ENCODE measurements at regions not wholly inside any gene's neighbourhood (a gene's known extent, or its start where the extent isn't known, plus 50 kb on each side); places are given as distances from the start of the nearest gene placed in this dataset.

DNA sequence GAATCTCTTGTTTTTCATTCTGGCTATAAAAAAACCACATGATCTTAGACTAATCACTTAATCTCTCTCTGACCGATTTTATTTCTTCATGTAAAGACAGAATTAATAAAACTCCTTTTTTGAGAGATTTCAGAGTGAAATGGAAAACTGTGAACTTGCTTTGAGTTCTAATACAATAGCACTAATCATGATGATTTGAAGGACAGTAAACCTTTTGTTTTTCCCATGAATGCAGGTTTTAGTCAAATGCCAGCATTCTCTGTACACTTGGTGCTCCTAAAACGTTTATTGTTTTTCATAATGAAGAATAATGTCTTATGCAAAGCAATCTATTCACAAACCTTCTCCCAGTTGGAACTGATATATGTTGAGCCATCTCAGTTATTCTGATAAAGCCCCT is 86.8 kb downstream of the SLC24A2 start:
- Histone ChIP-seq H3K36me3 (no peaks in the 10 kb centered on the region), H3K27ac (no peak overlapping the region), H3K27me3 (no peaks in the 10 kb centered on the region), H3K4me1 (no peaks in the 10 kb centered on the region), H3K9me3 (no peaks in the 10 kb centered on the region), H3K4me3 (no peak overlapping the region)
- in situ Hi-C loops (cut with MboI; ENCODE audit: low pct_ligation_motif_present in 1 of 4, low pct_unique_long_range_greater_than_20kb in 1 of 4, low sequenced_read_pairs in 3 of 4), result no loop called here
- TF ChIP-seq, protein P1, sequence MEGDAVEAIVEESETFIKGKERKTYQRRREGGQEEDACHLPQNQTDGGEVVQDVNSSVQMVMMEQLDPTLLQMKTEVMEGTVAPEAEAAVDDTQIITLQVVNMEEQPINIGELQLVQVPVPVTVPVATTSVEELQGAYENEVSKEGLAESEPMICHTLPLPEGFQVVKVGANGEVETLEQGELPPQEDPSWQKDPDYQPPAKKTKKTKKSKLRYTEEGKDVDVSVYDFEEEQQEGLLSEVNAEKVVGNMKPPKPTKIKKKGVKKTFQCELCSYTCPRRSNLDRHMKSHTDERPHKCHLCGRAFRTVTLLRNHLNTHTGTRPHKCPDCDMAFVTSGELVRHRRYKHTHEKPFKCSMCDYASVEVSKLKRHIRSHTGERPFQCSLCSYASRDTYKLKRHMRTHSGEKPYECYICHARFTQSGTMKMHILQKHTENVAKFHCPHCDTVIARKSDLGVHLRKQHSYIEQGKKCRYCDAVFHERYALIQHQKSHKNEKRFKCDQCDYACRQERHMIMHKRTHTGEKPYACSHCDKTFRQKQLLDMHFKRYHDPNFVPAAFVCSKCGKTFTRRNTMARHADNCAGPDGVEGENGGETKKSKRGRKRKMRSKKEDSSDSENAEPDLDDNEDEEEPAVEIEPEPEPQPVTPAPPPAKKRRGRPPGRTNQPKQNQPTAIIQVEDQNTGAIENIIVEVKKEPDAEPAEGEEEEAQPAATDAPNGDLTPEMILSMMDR (IDR thresholded peaks at IDR 0.05), result no peak
- no peak for TF ChIP-seq POLR2A (IDR thresholded peaks at IDR 0.05)
- TF ChIP-seq POLR2AphosphoS5 (IDR thresholded peaks at IDR 0.05), result no peak
- no peak for TF ChIP-seq EP300 (IDR thresholded peaks at IDR 0.05; ENCODE audit: low read depth)
- 51 to 54% methylated on average over 2 of the region's 2 CpGs for WGBS, 2 donors (ENCODE audit: low coverage in 1 of 2)
- intact Hi-C loops (cut with DNase I; ENCODE audit: low total_unique reads), result no loop called here
- DNase-seq, result no peak

DNA sequence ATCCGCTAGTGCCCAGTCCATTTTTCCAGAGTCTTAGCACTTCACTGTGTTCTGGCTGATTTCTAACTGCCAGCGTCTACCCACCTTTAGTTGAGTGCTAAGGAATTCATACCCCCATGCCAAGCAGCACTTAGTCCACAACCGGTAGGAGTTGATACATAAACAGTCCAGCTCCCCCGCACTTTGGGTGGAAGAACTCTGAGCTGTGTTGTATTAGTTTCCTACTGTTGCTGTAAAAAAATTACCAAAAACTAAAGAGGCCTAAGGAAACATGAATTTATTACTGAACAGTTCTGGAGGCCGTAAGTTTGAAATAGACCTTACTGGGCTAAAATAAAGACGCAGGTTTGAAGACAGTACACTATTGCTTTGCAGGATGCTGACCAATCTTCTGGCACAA is 87.6 kb downstream of the SLC24A2 start:
- Histone ChIP-seq H3K9me3 (no peaks in the 10 kb centered on the region), H3K27ac (no peak overlapping the region), H3K27me3 (no peaks in the 10 kb centered on the region), H3K4me3 (no peak overlapping the region), H3K36me3 (no peaks in the 10 kb centered on the region), H3K4me1 (no peaks in the 10 kb centered on the region)
- intact Hi-C loops (cut with DNase I; ENCODE audit: low total_unique reads), result no loop called here
- TF ChIP-seq POLR2AphosphoS5 (IDR thresholded peaks at IDR 0.05) (no peak), EP300 (IDR thresholded peaks at IDR 0.05; ENCODE audit: low read depth) (no peak), POLR2A (IDR thresholded peaks at IDR 0.05) (no peak)
- TF ChIP-seq, protein P1 (IDR thresholded peaks at IDR 0.05), result no peak
- in situ Hi-C loops (cut with MboI; ENCODE audit: low pct_ligation_motif_present in 1 of 4, low pct_unique_long_range_greater_than_20kb in 1 of 4, low sequenced_read_pairs in 3 of 4), result no loop called here
- 88% methylated on average over 4 to 6 of the region's 6 CpGs for WGBS, 2 donors (ENCODE audit: low coverage in 1 of 2)
- no peak for DNase-seq

DNA sequence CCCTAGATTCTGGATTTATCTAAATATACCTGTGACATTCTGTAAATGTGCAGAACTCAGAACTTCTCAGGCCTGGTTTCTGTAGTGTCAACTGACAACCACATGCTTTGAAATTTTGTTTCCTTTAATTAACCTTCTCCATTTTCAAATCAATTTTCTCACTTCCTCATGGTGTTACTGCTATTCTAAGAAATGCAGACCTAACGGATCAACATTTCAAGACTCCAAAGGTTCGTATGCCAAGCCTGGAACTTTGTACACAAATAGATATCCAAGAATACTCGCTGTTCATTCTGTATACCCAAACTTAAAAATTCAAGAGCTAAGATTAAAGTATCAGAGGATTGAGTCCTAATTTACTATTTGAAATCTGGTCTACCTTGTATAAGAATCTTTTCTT is 88.1 kb downstream of the SLC24A2 start:
- no peaks in the 10 kb centered on the region for H3K27me3 ChIP-seq
- intact Hi-C loops (cut with DNase I; ENCODE audit: low total_unique reads), result no loop called here
- H3K9me3 ChIP-seq, result no peaks in the 10 kb centered on the region
- no peak for TF ChIP-seq POLR2AphosphoS5 (IDR thresholded peaks at IDR 0.05)
- TF ChIP-seq, protein P1 (IDR thresholded peaks at IDR 0.05), result no peak
- no peak for TF ChIP-seq POLR2A (IDR thresholded peaks at IDR 0.05)
- no peak for TF ChIP-seq EP300 (IDR thresholded peaks at IDR 0.05; ENCODE audit: low read depth)
- WGBS, 2 donors (ENCODE audit: low coverage in 1 of 2), result 57 to 59% methylated on average over 3 of the region's 3 CpGs
- no peak for DNase-seq
- H3K4me1 ChIP-seq, result no peaks in the 10 kb centered on the region
- in situ Hi-C loops (cut with MboI; ENCODE audit: low pct_ligation_motif_present in 1 of 4, low pct_unique_long_range_greater_than_20kb in 1 of 4, low sequenced_read_pairs in 3 of 4), result no loop called here
- H3K36me3 ChIP-seq, result no peaks in the 10 kb centered on the region
- H3K27ac ChIP-seq, result no peak overlapping the region
- no peak overlapping the region for H3K4me3 ChIP-seq

DNA sequence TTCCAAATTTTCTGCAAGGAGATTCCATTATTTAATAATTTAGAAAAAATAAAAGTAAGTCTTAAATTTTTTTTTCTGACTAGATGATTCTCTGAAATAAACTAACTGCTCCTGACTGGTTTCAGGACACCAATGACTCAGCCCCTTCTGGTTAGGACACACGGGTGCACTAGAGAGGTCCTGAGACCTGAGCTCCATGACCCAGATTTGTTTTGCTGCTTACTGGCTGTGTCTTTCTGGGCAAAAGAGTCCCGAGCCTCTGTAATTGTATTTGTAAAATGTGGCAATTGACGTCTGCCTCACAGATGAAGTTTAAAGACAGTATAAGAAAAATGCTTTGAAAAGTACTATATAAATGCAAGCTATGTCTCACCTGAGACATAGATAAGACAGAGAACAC is 89.1 kb downstream of the SLC24A2 start:
- Histone ChIP-seq H3K36me3 (no peaks in the 10 kb centered on the region), H3K27me3 (no peaks in the 10 kb centered on the region), H3K4me3 (no peak overlapping the region), H3K9me3 (no peaks in the 10 kb centered on the region), H3K4me1 (no peaks in the 10 kb centered on the region), H3K27ac (no peak overlapping the region)
- intact Hi-C loops (cut with DNase I; ENCODE audit: low total_unique reads) (no loop called here), in situ Hi-C loops (cut with MboI; ENCODE audit: low pct_ligation_motif_present in 1 of 4, low pct_unique_long_range_greater_than_20kb in 1 of 4, low sequenced_read_pairs in 3 of 4) (no loop called here)
- DNase-seq, result no peak
- 0 to 25% methylated on average over 1 to 3 of the region's 3 CpGs for WGBS, 2 donors (ENCODE audit: low coverage in 1 of 2)
- TF ChIP-seq POLR2A (IDR thresholded peaks at IDR 0.05), result no peak
- TF ChIP-seq, protein P1 (IDR thresholded peaks at IDR 0.05), result no peak
- no peak for TF ChIP-seq POLR2AphosphoS5 (IDR thresholded peaks at IDR 0.05)
- TF ChIP-seq EP300 (IDR thresholded peaks at IDR 0.05; ENCODE audit: low read depth), result no peak
